ENCODE measurements at regions not wholly inside any gene's neighbourhood (a gene's known extent, or its start where the extent isn't known, plus 50 kb on each side); places are given as distances from the start of the nearest gene placed in this dataset.
"Not testable (repeated sequence)": the region's sequence is repeated elsewhere in the genome, so short reads cannot be mapped to it uniquely, and the experiment has no call there.

- H3K4me1 ChIP-seq (ENCODE audit: control insufficient read depth, insufficient read depth, low read depth, low read length) = no peaks in the 10 kb centered on the region
- no peak overlapping the region for H3K4me2 ChIP-seq (ENCODE audit: low read length, poor library complexity, severe bottlenecking)
- no peak overlapping the region for H2AK5ac ChIP-seq (ENCODE audit: low read length, severe bottlenecking)
- no peak overlapping the region for H4K8ac ChIP-seq (ENCODE audit: low read length)
- no peak overlapping the region for H3K18ac ChIP-seq (ENCODE audit: low read depth in 1 of 2, low read length in 2 of 2)
- H2BK12ac ChIP-seq (ENCODE audit: low read length in 2 of 2) = no peak overlapping the region
- H3K27me3 ChIP-seq (ENCODE audit: control insufficient read depth in 1 of 2, insufficient read depth in 1 of 2, low read length in 2 of 2) = no peaks in the 10 kb centered on the region
- no peak overlapping the region for H4K91ac ChIP-seq (ENCODE audit: low read length)
- H3K27ac ChIP-seq (ENCODE audit: low read length, poor library complexity, severe bottlenecking) = no peak overlapping the region
- H2BK120ac ChIP-seq (ENCODE audit: low read depth, low read length) = no peak overlapping the region
- H3K4ac ChIP-seq (ENCODE audit: low read depth in 1 of 2, low read length in 2 of 2) = no peak overlapping the region
- no peak overlapping the region for H2BK5ac ChIP-seq (ENCODE audit: low read depth, low read length, poor library complexity, severe bottlenecking)
- WGBS = 44% methylated on average over 1 of the region's 1 CpG
- H2AFZ ChIP-seq (ENCODE audit: low read depth, low read length) = no peak overlapping the region
- H3K4me3 ChIP-seq (ENCODE audit: insufficient read depth in 1 of 2, low read depth in 1 of 2, low read length in 2 of 2) = no peak overlapping the region
- peaks cover 4% of the 10 kb centered on the region for H3K9me3 ChIP-seq (ENCODE audit: control insufficient read depth, low read length)
- H3K36me3 ChIP-seq (ENCODE audit: control insufficient read depth in 1 of 2, insufficient read depth in 2 of 2, low read depth in 1 of 2, low read length in 2 of 2) = no peaks in the 10 kb centered on the region
- no peak overlapping the region for H3K23ac ChIP-seq (ENCODE audit: low read length in 2 of 2)
- DNase-seq = no peak
- H3K9ac ChIP-seq (ENCODE audit: low read length) = no peak overlapping the region
- H3K14ac ChIP-seq (ENCODE audit: low read length in 2 of 2) = no peak overlapping the region
- no peak overlapping the region for H2BK15ac ChIP-seq (ENCODE audit: low read depth, poor library complexity, severe bottlenecking)
- no peaks in the 10 kb centered on the region for H3K79me1 ChIP-seq (replicated peaks; ENCODE audit: low read length, poor library complexity, severe bottlenecking)
Observed at GRCh38 chr6:88403486-88403885, 237.3 kb upstream of the CNR1 start.

DNA sequence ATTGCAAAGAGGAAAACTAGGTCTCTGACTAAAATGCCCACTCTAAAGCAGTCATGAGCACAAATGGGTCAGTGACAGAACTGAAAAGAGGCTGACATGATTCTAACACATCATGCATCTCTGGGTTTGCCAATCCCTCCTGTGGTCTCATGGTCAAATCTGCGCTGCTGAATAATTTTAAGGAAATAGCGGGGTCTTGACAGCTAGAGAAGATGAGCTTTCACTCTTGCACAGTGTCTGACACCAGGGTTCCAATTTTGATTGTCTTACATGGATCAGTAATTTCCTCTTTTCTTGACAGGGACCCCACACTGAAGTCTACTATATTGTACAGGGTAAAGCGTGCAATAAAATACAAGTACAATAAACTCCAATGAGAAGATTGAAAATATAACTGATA, 236.8 kb upstream of the CNR1 start:
- no peak overlapping the region for H2AK5ac ChIP-seq (ENCODE audit: low read length, severe bottlenecking)
- no peak overlapping the region for H2BK15ac ChIP-seq (ENCODE audit: low read depth, poor library complexity, severe bottlenecking)
- H3K4me2 ChIP-seq (ENCODE audit: low read length, poor library complexity, severe bottlenecking) = no peak overlapping the region
- no peak overlapping the region for H3K4ac ChIP-seq (ENCODE audit: low read depth in 1 of 2, low read length in 2 of 2)
- no peak overlapping the region for H2BK120ac ChIP-seq (ENCODE audit: low read depth, low read length)
- no peak overlapping the region for H2AFZ ChIP-seq (ENCODE audit: low read depth, low read length)
- no peaks in the 10 kb centered on the region for H3K36me3 ChIP-seq (ENCODE audit: control insufficient read depth in 1 of 2, insufficient read depth in 2 of 2, low read depth in 1 of 2, low read length in 2 of 2)
- H4K91ac ChIP-seq (ENCODE audit: low read length) = no peak overlapping the region
- no peak overlapping the region for H3K23ac ChIP-seq (ENCODE audit: low read length in 2 of 2)
- no peak overlapping the region for H3K9ac ChIP-seq (ENCODE audit: low read length)
- H3K27ac ChIP-seq (ENCODE audit: low read length, poor library complexity, severe bottlenecking) = no peak overlapping the region
- peaks cover 4% of the 10 kb centered on the region for H3K9me3 ChIP-seq (ENCODE audit: control insufficient read depth, low read length)
- no peak overlapping the region for H2BK12ac ChIP-seq (ENCODE audit: low read length in 2 of 2)
- H3K18ac ChIP-seq (ENCODE audit: low read depth in 1 of 2, low read length in 2 of 2) = no peak overlapping the region
- no peak for DNase-seq
- no peaks in the 10 kb centered on the region for H3K79me1 ChIP-seq (replicated peaks; ENCODE audit: low read length, poor library complexity, severe bottlenecking)
- no peak overlapping the region for H3K14ac ChIP-seq (ENCODE audit: low read length in 2 of 2)
- H3K27me3 ChIP-seq (ENCODE audit: control insufficient read depth in 1 of 2, insufficient read depth in 1 of 2, low read length in 2 of 2) = no peaks in the 10 kb centered on the region
- 83% methylated on average over 2 of the region's 3 CpGs for WGBS
- no peak overlapping the region for H4K8ac ChIP-seq (ENCODE audit: low read length)
- H3K4me3 ChIP-seq (ENCODE audit: insufficient read depth in 1 of 2, low read depth in 1 of 2, low read length in 2 of 2) = no peak overlapping the region
- H3K4me1 ChIP-seq (ENCODE audit: control insufficient read depth, insufficient read depth, low read depth, low read length) = no peaks in the 10 kb centered on the region
- no peak overlapping the region for H2BK5ac ChIP-seq (ENCODE audit: low read depth, low read length, poor library complexity, severe bottlenecking)

DNA sequence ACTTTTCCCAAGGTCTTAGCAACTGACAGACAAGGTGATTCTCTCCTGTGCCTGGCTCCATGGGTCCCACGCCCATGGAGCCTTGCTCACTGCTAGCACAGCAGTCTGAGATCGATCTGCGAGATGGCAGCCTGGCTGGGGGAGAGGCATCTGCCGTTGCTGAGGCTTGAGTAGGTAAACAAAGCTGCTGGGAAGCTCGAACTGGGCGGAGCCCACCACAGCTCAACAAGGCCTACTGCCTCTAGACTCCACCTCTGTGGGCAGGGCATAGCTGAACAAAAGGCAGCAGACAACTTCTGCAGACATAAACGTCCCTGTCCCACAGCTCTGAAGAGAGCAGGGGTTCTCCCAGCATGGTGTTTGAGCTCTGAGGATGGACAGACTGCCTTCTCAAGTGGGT, 224.9 kb upstream of the CNR1 start:
- not testable (repeated sequence) for H3K9me3 ChIP-seq (ENCODE audit: control insufficient read depth, low read length); H3K9ac ChIP-seq (ENCODE audit: low read length); H3K4ac ChIP-seq (ENCODE audit: low read depth in 1 of 2, low read length in 2 of 2); H2BK120ac ChIP-seq (ENCODE audit: low read depth, low read length); H2BK15ac ChIP-seq (ENCODE audit: low read depth, poor library complexity, severe bottlenecking); H3K18ac ChIP-seq (ENCODE audit: low read depth in 1 of 2, low read length in 2 of 2); H3K27me3 ChIP-seq (ENCODE audit: control insufficient read depth in 1 of 2, insufficient read depth in 1 of 2, low read length in 2 of 2); H3K36me3 ChIP-seq (ENCODE audit: control insufficient read depth in 1 of 2, insufficient read depth in 2 of 2, low read depth in 1 of 2, low read length in 2 of 2); H3K23ac ChIP-seq (ENCODE audit: low read length in 2 of 2); H2BK5ac ChIP-seq (ENCODE audit: low read depth, low read length, poor library complexity, severe bottlenecking); H3K79me1 ChIP-seq (replicated peaks; ENCODE audit: low read length, poor library complexity, severe bottlenecking); H4K8ac ChIP-seq (ENCODE audit: low read length); H2AK5ac ChIP-seq (ENCODE audit: low read length, severe bottlenecking); DNase-seq; H4K91ac ChIP-seq (ENCODE audit: low read length); H2BK12ac ChIP-seq (ENCODE audit: low read length in 2 of 2); H3K4me1 ChIP-seq (ENCODE audit: control insufficient read depth, insufficient read depth, low read depth, low read length); H3K14ac ChIP-seq (ENCODE audit: low read length in 2 of 2); H3K4me2 ChIP-seq (ENCODE audit: low read length, poor library complexity, severe bottlenecking); H2AFZ ChIP-seq (ENCODE audit: low read depth, low read length); H3K27ac ChIP-seq (ENCODE audit: low read length, poor library complexity, severe bottlenecking); H3K4me3 ChIP-seq (ENCODE audit: insufficient read depth in 1 of 2, low read depth in 1 of 2, low read length in 2 of 2)
- 75% methylated on average over 7 of the region's 7 CpGs for WGBS

DNA sequence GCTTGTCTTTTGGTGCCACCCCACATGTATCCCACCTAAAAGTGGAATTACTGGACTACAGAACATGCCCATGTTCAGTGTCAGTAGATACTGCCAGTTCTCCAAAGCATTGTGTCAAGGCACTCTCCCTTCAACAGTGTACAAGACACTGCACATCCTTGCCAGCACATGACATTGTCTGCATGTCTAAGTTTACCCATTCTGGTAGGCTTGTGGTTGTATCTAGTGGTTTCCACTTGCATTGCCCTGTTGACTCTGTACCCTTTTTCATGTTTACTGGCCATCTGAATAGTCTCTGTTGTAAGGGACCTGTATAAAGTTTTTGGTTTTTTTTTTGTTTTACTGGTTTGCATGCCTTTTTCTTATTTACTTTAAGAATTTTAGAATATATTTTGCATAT, 222.4 kb upstream of the CNR1 start:
- Histone ChIP-seq H2BK15ac (ENCODE audit: low read depth, poor library complexity, severe bottlenecking) (no peak overlapping the region), H3K4me1 (ENCODE audit: control insufficient read depth, insufficient read depth, low read depth, low read length) (no peaks in the 10 kb centered on the region), H2BK12ac (ENCODE audit: low read length in 2 of 2) (no peak overlapping the region), H3K4me3 (ENCODE audit: insufficient read depth in 1 of 2, low read depth in 1 of 2, low read length in 2 of 2) (no peak overlapping the region), H3K18ac (ENCODE audit: low read depth in 1 of 2, low read length in 2 of 2) (no peak overlapping the region), H2AFZ (ENCODE audit: low read depth, low read length) (no peak overlapping the region), H3K9me3 (ENCODE audit: control insufficient read depth, low read length) (peaks cover 6% of the 10 kb centered on the region), H4K8ac (ENCODE audit: low read length) (no peak overlapping the region), H2BK5ac (ENCODE audit: low read depth, low read length, poor library complexity, severe bottlenecking) (no peak overlapping the region), H3K27me3 (ENCODE audit: control insufficient read depth in 1 of 2, insufficient read depth in 1 of 2, low read length in 2 of 2) (peaks cover 0 to 6% of the 10 kb centered on the region in 2 experiments), H3K27ac (ENCODE audit: low read length, poor library complexity, severe bottlenecking) (no peak overlapping the region), H2BK120ac (ENCODE audit: low read depth, low read length) (no peak overlapping the region), H3K79me1 (replicated peaks; ENCODE audit: low read length, poor library complexity, severe bottlenecking) (no peaks in the 10 kb centered on the region), H3K4ac (ENCODE audit: low read depth in 1 of 2, low read length in 2 of 2) (no peak overlapping the region), H3K36me3 (ENCODE audit: control insufficient read depth in 1 of 2, insufficient read depth in 2 of 2, low read depth in 1 of 2, low read length in 2 of 2) (no peaks in the 10 kb centered on the region), H2AK5ac (ENCODE audit: low read length, severe bottlenecking) (no peak overlapping the region), H3K23ac (ENCODE audit: low read length in 2 of 2) (no peak overlapping the region), H3K14ac (ENCODE audit: low read length in 2 of 2) (no peak overlapping the region), H3K4me2 (ENCODE audit: low read length, poor library complexity, severe bottlenecking) (no peak overlapping the region), H4K91ac (ENCODE audit: low read length) (no peak overlapping the region), H3K9ac (ENCODE audit: low read length) (no peak overlapping the region)
- DNase-seq = no peak

Data from mesenchymal stem cell (in vitro differentiated cells and primary cell).